Loucy (cell line): ENCODE measurements at regions not wholly inside any gene's neighbourhood (a gene's known extent, or its start where the extent isn't known, plus 50 kb on each side); places are given as distances from the start of the nearest gene placed in this dataset.

Source experiments
- CTCF ChIP-seq: fragments of 200-600 bp; sonication (generic); conservative IDR thresholded peaks from 2 replicates; pipeline ENCODE4 v1.5.1; 2014; ENCODE audit warnings: mild to moderate bottlenecking, antibody characterized with exemption, low read length
- EZH2phosphoT487 ChIP-seq: fragments of 200-600 bp; IDR thresholded peaks from 2 replicates; pipeline ENCODE4 v1.6.1; 2018; ENCODE audit warnings: antibody characterized with exemption, mild to moderate bottlenecking, moderate library complexity, borderline replicate concordance

GRCh38 chr7:108908456-108908855 is 338.8 kb downstream of the DNAJB9 start:
- TF ChIP-seq CTCF (no peak), EZH2phosphoT487 (no peak)
